Activated CD8-positive, alpha-beta memory T cell treated with anti-CD3 and anti-CD28 coated beads for 48 hours (primary cell): ENCODE measurements at regions not wholly inside any gene's neighbourhood (a gene's known extent, or its start where the extent isn't known, plus 50 kb on each side); places are given as distances from the start of the nearest gene placed in this dataset.
A peak's percentile ranks its signal among the peaks of the same experiment; 100 is the strongest.
"Not testable (repeated sequence)": the region's sequence is repeated elsewhere in the genome, so short reads cannot be mapped to it uniquely, and the experiment has no call there.

ENCODE experiments used
- DNase-seq, 3 experiments: peaks; one replicate each; pipeline ENCODE4 v3.0.0-alpha.2; 2020; ENCODE audit warnings: low read depth in 2 of 3, low spot score in 2 of 3

- no peak for DNase-seq
Measured at GRCh38 chr5:87787625-87788256, 375.0 kb upstream of the CCNH start.

DNA sequence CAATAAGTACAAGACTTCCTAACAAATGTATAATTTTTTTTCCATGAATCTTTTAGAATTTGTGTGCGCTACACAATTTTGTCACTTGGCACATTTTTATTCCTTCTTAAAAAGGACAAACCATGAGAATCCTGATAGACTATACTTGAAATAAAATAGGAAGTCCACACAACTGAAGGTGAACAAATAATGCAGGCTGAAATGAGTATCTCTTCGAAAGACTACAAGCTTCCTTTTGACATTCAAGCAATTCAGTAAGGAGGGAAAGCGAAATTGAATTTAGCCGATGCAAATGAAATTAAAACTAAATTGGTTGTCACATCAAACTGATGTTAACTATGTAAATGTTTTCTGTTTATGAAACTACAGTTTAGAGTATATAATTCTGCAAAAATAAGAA is 374.4 kb upstream of the CCNH start:
- DNase-seq, result no peak

DNA sequence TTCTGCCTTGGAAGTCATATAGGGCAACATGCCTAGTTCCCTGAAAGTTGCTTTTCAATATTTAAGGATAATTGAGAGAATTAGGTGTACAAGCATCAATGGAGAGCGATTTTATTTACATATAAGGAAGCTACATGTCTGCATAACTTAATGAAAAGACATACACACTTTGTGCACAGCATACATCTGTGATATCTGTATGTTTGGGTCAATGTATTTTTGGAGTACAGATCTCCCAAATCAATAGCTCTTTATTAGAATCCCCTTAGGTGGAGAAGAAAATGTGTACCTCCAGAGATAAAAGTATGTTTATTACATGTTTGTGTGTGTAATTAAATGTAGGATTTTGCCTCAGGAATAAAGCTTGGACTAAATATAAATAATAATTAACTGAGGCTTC is 373.7 kb upstream of the CCNH start:
- DNase-seq, result no peak

DNA sequence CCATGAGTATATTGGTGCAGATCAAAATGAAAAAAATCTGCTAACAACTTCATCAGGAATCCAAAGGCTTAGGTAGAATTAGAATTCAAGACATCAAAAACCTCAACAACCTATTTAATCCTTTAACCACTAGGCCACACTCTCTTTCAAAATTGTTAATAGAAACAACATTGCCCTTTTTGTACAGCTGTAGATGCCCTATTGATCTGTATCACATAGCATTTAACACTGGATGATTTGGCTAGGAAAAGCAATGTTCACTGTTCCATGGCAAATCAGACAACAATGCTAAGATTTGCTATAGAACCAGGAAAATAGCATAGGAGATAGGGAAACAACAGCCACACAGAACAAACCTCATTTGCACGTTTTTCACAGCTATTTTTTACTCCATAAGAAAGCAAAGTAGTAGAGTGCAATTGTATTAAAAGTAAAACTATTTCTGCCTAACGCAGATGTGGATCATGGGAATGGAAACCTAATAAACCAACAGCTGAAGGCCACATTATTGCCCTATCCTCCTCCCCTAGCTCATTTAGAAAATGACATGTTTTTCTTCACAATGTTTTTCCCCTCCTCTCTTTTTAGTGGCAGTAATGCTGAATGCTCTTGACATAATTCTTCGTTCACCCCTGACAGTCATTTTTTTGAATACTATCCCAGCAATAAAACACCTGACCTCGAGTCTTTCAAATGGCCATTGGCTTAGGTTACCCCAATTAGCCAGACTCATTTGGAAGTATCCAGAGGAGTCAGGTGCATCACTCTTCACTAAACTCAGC is 373.0 kb upstream of the CCNH start:
- no peak for DNase-seq

DNA sequence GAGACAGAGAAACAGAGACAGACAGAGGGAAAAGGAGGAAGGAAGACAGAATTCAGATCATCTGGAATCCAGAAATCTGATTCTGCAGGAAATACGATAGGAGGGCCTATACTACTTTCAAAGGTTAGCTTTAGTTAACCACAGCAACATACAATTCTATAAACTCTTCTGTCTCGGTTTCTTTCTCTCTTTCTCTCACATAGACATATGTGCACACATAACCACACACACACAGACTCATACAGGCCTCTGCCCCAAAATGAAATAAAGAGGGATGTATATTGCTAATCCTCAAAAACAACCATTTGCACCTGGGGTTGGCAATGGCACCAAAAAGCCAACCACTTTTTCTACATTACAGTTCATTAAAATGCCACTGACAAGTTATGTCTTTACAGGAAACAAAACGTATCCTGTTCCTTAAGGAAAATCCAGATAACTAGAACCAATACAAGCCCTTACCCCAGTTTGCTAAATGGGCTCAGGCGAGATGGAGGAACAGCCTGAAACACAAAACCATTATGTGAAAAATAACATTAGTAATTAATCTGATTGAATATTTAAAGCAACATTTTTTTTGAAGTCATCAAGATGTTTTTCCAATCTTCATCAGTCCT is 372.3 kb upstream of the CCNH start:
- no peak for DNase-seq

DNA sequence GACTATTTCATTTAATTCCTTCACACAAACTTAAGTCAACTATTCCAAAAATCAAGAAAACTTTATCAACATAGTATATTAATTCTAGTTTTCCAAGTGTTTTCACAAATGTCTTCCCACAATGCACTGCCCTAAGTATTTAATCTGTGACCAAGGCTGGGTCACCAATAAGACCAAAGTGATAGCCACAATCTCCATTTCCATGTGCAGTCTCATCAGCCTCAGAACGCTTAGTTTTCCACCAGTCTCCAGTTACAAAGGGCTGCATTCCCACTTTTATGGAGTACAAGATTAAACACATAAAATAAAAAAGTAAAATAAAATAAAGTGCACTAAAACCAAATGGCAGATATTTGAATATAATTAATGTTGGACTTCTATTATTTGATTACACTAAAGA is 371.6 kb upstream of the CCNH start:
- DNase-seq, result no peak

GRCh38 chr5:87782916-87783315 is 370.2 kb upstream of the CCNH start:
- no peak for DNase-seq

- no peak for DNase-seq
Measured at GRCh38 chr5:87781976-87782375, 369.2 kb upstream of the CCNH start.

GRCh38 chr5:87780831-87781760 is 368.4 kb upstream of the CCNH start:
- DNase-seq, result peak; percentile 19 to 29 (median 24)

DNA sequence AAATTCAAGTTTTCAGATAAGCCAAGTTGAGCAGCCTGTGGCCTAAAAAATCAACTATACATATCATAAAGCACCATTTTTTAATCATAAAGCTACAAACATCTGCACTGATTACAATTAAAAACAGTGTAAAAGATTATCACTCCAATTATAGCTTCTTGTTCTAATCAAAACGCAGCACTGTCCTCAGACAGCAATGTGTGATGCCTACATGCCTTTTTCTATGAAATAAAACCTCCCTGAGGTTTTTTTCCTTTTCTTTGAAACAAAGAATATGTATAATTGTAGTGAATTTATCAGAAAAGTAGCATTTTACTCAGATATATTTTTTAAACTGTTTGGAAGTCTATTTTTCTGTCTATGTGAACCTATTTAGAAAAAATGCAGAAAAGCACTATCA is 366.1 kb upstream of the CCNH start:
- no peak for DNase-seq

GRCh38 chr5:87777877-87778276 is 365.1 kb upstream of the CCNH start:
- DNase-seq, result no peak

DNA sequence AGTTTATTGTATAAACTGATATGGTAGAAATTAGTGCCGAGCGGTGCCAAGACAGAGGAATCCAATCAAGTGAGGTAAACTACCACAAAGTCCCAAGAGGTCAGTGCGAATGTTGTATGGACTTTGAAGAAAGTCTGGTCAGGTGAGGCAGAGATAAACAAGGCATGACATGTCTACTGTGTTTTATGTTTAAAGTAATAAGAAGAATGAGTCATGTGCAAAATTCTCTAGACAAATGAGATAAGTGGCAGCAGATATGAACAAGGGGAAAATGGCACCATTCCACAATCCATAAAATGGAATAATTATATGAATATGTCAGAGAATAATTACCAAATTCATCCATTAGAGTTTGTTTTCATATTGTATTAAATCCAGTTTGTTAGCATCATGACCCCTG is 364.1 kb upstream of the CCNH start:
- no peak for DNase-seq

DNA sequence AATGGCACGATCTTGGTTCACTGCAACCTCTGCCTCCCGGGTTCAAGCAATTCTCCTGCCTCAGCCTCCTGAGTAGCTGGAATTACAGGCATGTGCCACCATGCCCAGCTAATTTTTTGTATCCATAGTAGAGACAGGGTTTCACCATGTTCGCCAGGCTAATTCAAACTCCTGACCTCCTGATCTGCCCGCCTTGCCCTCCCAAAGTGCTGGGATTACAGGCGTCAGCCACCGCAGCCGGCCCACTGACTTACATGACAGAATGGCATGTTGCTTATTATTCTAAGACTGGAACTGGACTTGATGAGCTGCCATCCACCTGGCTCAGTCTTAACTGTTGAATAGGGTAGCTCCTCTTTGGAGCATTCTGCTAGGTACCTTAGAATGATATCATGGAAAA is 363.6 kb upstream of the CCNH start:
- not testable (repeated sequence) for DNase-seq

GRCh38 chr5:87775228-87775627 is 362.5 kb upstream of the CCNH start:
- no peak for DNase-seq

- no peak for DNase-seq
Measured at GRCh38 chr5:87774804-87775203, 362.1 kb upstream of the CCNH start.

- no peak for DNase-seq
Measured at GRCh38 chr5:87770601-87771121, 357.9 kb upstream of the CCNH start.

DNA sequence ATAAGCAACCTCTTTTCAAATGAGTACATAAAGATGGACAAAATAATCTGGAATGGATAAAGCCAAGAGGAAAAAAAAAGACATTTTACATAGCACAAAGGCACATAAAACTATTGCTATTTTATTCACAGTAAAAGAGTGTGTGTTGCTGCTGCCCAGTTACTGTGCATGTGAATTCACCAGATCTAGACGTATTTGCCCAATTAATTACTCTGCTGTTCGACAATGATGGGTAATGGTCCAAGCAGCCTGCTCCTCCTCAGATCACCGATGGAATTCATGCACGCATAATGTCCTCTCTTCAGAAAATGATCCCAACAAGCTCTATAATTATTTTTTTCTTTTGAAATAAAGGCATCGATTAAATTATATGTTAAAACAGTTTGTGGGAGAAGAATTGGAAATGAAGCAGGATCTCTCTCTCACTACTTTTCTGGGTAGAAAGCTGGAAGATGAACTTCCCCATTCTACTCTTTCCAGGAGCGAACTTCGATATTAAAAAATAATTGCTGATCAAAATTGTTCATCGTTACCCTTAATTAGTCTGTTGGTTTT is 357.4 kb upstream of the CCNH start:
- no peak for DNase-seq

DNA sequence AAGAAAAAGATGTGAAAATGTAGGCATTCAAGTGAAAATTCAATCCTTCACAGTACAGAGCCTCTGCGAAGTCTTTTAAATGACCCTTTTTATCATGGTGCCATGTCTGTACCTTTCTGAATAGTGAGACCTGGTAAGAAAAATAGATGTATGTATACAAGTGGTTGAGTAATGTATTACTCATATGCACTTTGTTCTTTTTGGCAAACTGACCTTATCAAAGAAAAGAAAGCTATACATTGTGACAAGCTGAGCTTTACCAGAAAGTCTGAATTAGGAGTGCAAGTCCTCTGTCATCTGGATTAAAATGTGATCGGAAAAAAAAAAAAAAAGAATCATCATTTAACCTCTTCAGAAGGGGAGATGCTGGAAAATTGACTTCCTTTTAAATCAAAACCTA is 356.4 kb upstream of the CCNH start:
- no peak for DNase-seq

DNA sequence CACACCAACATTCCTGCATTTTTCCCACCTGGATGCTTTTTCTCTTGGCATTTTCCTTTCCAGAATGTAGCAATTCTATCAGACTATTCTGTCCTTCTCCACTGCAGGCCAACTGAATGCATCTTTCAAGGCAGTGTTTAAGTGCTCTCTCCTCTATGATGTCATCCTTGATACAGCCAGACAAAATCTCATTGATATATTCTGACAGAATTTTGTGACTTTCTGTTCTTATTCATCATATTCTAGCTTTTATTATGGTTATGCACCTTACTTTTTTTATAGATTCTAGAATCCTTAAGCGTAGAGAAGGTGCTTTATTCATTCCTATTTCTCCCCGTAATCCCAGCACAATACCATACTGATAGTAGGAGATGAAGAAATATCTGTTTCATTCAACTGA is 355.5 kb upstream of the CCNH start:
- DNase-seq, result no peak

DNA sequence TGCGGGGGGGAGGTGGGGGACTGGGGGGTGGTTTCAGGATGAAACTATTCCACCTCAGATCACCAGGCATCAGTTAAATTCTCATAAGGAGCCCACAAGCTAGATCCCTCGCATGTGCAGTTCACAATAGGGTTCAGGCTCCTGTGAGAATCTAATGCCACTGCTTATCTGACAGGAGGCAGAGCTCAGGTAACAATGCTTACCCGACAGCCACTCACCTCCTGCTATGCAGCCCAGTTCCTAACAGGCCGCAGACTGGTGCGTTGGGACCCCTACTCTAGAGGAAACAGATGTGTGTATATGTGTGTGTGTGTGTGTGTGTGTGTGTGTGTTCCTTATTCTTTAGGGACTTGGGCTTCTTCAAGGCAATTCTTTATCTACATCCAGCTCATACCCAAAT is 352.3 kb upstream of the CCNH start:
- DNase-seq, result no peak

DNA sequence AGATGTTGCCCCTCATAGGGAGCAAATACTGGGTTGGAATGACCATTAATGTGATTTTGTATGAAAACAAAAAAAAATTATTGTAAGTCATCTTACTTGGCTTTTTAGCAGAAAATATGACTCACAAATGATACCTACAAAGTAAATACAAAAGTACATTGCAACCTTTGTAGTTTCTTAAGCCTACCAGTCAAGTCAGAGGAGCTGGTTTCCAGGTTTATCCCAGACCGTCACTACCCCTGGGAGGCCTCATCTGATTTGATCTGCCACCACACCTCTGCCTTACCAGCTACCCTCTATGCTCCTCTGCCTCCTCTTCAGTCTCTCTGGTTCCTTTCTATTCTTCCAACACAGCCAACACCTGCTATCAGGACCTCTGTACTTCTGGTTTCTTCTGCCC is 349.9 kb upstream of the CCNH start:
- DNase-seq, result no peak
